Duodenal mucosa (tissue), 2 donors: ENCODE measurements at regions not wholly inside any gene's neighbourhood (a gene's known extent, or its start where the extent isn't known, plus 50 kb on each side); places are given as distances from the start of the nearest gene placed in this dataset.

ENCODE experiments used
- H3K27ac ChIP-seq: one replicate; pipeline ENCODE4 v1.7.0; 2013; ENCODE audit warnings: low read depth, low read length
- H3K27me3 ChIP-seq, 2 donors: one replicate each; pipeline ENCODE4 v1.7.0; 2013; ENCODE audit warnings: low read length in 2 of 2, control low read depth in 1 of 2; ENCODE audit not compliant: insufficient read depth in 2 of 2, control insufficient read depth in 1 of 2
- H3K36me3 ChIP-seq, 2 donors: one replicate each; pipeline ENCODE4 v1.7.0; 2013; ENCODE audit warnings: low read length in 2 of 2, control low read depth in 1 of 2; ENCODE audit not compliant: insufficient read depth in 2 of 2, control insufficient read depth in 1 of 2
- H3K4me1 ChIP-seq, 2 donors: one replicate each; pipeline ENCODE4 v1.7.0; 2013; ENCODE audit warnings: low read length in 2 of 2, control low read depth in 1 of 2; ENCODE audit not compliant: insufficient read depth in 2 of 2, control insufficient read depth in 1 of 2
- H3K4me3 ChIP-seq, 2 donors: one replicate each; pipeline ENCODE4 v1.7.0; 2013; ENCODE audit warnings: low read length in 2 of 2, low read depth in 1 of 2
- H3K9ac ChIP-seq, 2 donors: one replicate each; pipeline ENCODE4 v1.7.0; 2013; ENCODE audit warnings: low read length in 2 of 2, low read depth in 1 of 2
- H3K9me3 ChIP-seq, 2 donors: one replicate each; pipeline ENCODE4 v1.7.0; 2013; ENCODE audit warnings: low read length in 2 of 2, control low read depth in 1 of 2; ENCODE audit not compliant: control insufficient read depth in 1 of 2

DNA sequence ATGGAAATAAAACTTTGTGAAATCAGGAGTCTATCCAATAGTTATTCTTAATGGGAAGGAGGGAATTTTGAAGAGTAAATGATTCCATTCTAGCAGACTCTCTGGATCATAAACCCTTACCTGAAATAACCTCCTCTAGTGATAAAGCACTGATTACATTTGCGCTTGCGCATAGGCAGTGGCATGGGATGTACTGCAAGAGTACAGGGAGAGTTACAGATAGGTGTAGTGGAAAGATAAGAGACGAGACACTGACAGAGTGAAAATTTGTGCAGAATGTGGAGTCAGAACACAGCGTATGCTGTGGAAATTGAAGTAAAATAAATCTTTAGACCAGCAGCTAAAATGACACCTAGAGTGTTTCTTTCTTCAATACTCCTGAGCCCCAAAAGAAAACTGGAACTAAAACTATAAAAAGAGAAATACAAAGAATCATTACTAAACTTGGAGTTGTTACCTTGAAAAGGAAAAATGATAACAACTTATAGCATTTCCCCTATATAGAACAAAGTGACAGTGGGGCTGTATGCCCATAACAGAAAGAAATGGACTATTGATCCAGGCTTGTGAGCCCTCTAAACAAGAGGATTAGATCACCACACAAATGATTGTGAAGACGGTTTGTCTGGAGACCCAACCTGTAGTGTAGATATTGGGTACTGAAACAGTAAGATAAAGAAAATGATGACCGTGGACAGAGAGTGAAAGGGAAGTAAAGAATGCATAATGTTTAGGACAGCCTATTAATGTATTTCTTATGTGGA, 1471.2 kb upstream of the NUDT12 start:
- Histone ChIP-seq H3K4me3 (no peak overlapping the region), H3K9ac (no peak overlapping the region), H3K36me3 (no peaks in the 10 kb centered on the region), H3K4me1 (no peaks in the 10 kb centered on the region), H3K9me3 (peaks cover 0 to 9% of the 10 kb centered on the region in 2 donors), H3K27me3 (no peaks in the 10 kb centered on the region), H3K27ac (no peak overlapping the region)

- Histone ChIP-seq H3K4me3 (no peak overlapping the region), H3K27me3 (no peaks in the 10 kb centered on the region), H3K9me3 (peaks cover 0 to 9% of the 10 kb centered on the region in 2 donors), H3K4me1 (no peaks in the 10 kb centered on the region), H3K9ac (no peak overlapping the region), H3K36me3 (no peaks in the 10 kb centered on the region), H3K27ac (no peak overlapping the region)
Measured at GRCh38 chr5:105032917-105033316, 1470.3 kb upstream of the NUDT12 start.

GRCh38 chr5:105030153-105030552, 1467.6 kb upstream of the NUDT12 start:
- H3K9me3 ChIP-seq = peaks cover 4 to 6% of the 10 kb centered on the region in 2 donors
- no peak overlapping the region for H3K9ac ChIP-seq
- H3K27me3 ChIP-seq = no peaks in the 10 kb centered on the region
- H3K36me3 ChIP-seq = no peaks in the 10 kb centered on the region
- H3K4me3 ChIP-seq = no peak overlapping the region
- no peak overlapping the region for H3K27ac ChIP-seq
- no peaks in the 10 kb centered on the region for H3K4me1 ChIP-seq

GRCh38 chr5:105015098-105015497, 1452.5 kb upstream of the NUDT12 start:
- Histone ChIP-seq H3K9me3 (peaks cover 0 to 6% of the 10 kb centered on the region in 2 donors), H3K27me3 (no peaks in the 10 kb centered on the region), H3K36me3 (no peaks in the 10 kb centered on the region), H3K9ac (no peak overlapping the region), H3K4me3 (no peak overlapping the region), H3K4me1 (no peaks in the 10 kb centered on the region), H3K27ac (no peak overlapping the region)

- Histone ChIP-seq H3K27me3 (no peaks in the 10 kb centered on the region), H3K9ac (no peak overlapping the region), H3K4me3 (no peak overlapping the region), H3K9me3 (peaks cover 0 to 3% of the 10 kb centered on the region in 2 donors), H3K4me1 (no peaks in the 10 kb centered on the region), H3K36me3 (no peaks in the 10 kb centered on the region), H3K27ac (no peak overlapping the region)
Measured at GRCh38 chr5:104998572-104998971, 1436.0 kb upstream of the NUDT12 start.

DNA sequence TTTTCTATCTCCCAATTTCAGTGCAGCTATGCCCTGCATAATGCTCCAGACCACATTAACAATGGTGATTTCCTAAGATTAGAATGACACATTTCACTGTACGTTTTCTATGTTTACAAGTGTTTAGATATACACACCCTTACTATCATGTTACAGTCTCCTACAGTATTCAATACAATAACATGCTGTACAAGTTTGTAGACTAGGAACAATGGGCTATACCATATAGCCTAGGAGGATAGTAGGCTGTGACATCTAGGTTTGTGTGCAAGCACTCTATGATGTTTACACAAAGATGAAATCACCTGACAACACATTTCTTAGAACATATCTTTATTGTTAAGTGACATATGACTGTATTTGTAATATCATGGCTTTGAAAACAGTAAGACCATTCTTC, 1435.6 kb upstream of the NUDT12 start:
- no peaks in the 10 kb centered on the region for H3K36me3 ChIP-seq
- no peak overlapping the region for H3K9ac ChIP-seq
- no peaks in the 10 kb centered on the region for H3K4me1 ChIP-seq
- H3K4me3 ChIP-seq = no peak overlapping the region
- no peak overlapping the region for H3K27ac ChIP-seq
- H3K9me3 ChIP-seq = peaks cover 0 to 3% of the 10 kb centered on the region in 2 donors
- no peaks in the 10 kb centered on the region for H3K27me3 ChIP-seq

DNA sequence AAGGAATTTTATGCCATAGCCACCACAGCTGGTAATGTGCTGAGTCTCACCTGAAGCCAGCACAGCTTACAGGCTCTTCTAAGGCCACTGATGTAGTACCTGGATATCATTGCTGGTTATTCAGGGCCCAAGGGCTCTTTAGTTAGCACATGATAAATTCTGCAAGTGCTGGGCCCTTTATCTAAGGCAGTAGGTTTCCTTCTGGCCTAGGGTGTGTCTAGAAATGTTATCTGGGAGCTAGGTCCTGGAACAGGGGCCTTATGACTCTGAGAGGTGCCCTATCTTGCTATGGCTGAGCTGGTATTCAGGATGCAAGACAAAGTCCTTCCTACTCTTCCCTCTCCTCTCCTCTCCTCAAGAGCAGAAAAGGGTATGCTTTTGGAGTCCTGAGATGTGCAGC, 1424.5 kb upstream of the NUDT12 start:
- Histone ChIP-seq H3K4me1 (no peaks in the 10 kb centered on the region), H3K36me3 (no peaks in the 10 kb centered on the region), H3K27me3 (no peaks in the 10 kb centered on the region), H3K27ac (no peak overlapping the region), H3K4me3 (no peak overlapping the region), H3K9ac (no peak overlapping the region), H3K9me3 (peaks cover 3 to 4% of the 10 kb centered on the region in 2 donors)

GRCh38 chr5:104977529-104977928, 1414.9 kb upstream of the NUDT12 start:
- H3K4me1 ChIP-seq = no peaks in the 10 kb centered on the region
- H3K9ac ChIP-seq = no peak overlapping the region
- no peaks in the 10 kb centered on the region for H3K27me3 ChIP-seq
- H3K9me3 ChIP-seq = peaks cover 5 to 6% of the 10 kb centered on the region in 2 donors
- H3K27ac ChIP-seq = no peak overlapping the region
- no peak overlapping the region for H3K4me3 ChIP-seq
- no peaks in the 10 kb centered on the region for H3K36me3 ChIP-seq

- Histone ChIP-seq H3K9me3 (peaks cover 0 to 3% of the 10 kb centered on the region in 2 donors), H3K4me3 (no peak overlapping the region), H3K4me1 (no peaks in the 10 kb centered on the region), H3K27ac (no peak overlapping the region), H3K9ac (no peak overlapping the region), H3K27me3 (no peaks in the 10 kb centered on the region), H3K36me3 (no peaks in the 10 kb centered on the region)
Measured at GRCh38 chr5:104967806-104968410, 1405.3 kb upstream of the NUDT12 start.

DNA sequence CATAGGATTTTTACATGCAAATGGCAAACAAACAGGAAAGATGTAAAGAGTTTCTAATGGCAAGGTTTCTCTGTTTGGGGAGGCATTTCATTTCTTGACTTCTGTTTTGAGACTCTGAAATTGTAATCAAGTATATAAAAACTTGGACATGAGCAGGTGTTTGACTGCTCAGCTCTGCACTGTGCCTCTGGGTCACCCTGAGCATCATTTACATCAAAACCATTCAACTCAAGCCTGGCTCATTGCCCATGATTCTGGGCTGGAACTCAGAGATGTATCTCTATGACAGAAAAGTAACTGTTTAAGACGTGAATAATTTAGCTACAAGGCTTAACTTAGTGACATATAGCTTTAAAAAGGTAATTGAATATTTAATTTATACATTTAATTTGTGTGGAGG, 1402.4 kb upstream of the NUDT12 start:
- no peaks in the 10 kb centered on the region for H3K27me3 ChIP-seq
- peaks cover 0 to 3% of the 10 kb centered on the region in 2 donors for H3K9me3 ChIP-seq
- H3K4me1 ChIP-seq = no peaks in the 10 kb centered on the region
- no peak overlapping the region for H3K9ac ChIP-seq
- H3K36me3 ChIP-seq = no peaks in the 10 kb centered on the region
- no peak overlapping the region for H3K27ac ChIP-seq
- H3K4me3 ChIP-seq = no peak overlapping the region
